ENCODE measurements at regions not wholly inside any gene's neighbourhood (a gene's known extent, or its start where the extent isn't known, plus 50 kb on each side); places are given as distances from the start of the nearest gene placed in this dataset.
"Not testable (repeated sequence)": the region's sequence is repeated elsewhere in the genome, so short reads cannot be mapped to it uniquely, and the experiment has no call there.

DNA sequence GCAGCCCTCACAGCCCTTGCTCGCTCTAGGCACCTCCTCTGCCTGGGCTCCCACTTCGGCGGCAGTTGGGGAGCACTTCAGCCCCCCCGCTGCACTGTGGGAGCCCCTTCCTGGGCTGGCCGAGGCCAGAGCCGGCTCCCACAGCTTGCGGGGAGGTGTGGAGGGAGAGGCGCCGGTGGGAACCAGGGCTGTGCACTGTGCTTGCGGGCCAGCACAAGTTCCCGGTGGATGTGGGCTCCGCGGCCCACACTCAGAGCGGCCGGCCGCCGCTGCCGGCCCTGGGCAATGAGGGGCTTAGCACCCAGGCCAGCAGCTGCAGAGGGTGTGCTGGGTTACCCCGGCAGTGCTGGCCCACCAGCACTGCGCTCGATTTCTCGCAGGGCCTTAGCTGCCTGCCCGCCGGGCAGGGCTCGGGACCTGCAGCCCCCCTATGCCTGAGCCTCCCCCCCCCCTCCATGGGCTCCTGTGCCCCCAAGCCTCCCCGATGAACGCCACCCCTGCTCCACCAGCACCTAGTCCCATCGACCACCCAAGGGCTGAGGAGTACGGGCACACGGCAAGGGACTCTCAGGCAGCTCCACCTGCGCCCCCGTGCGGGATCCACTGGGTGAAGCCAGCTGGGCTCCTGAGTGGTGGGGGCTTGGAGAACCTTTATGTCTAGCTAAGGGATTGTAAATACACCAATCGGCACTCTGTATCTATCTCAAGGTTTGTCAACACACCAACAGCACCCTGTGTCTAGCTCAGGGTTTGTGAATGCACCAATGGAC lies 224.8 kb downstream of the ZNF608 start:
- DNase-seq (ENCODE audit: low read depth in 4 of 4, low spot score in 3 of 4) = no peak

DNA sequence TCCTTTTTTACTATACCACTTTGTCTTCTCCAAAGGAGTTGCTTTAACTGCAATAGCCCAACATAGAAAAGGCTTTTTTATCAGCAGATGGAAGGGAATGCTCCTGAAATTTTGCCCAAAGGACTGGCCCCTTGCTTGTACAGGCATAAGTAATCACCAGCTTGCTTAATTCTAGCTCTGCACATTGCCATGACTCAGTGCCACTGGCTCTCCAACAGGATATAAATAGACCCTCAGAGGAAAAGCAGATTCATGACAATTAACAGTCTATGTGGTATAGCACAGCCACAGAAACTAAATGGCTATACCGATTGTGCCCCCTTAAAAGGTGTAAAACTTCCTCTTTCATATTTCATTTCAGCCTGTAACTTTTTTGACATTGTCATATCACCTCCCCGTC lies 227.0 kb downstream of the ZNF608 start:
- no peak for DNase-seq (ENCODE audit: low read depth in 4 of 4, low spot score in 3 of 4)

GRCh38 chr5:124516567-124516966 lies 229.9 kb downstream of the ZNF608 start:
- no peak for DNase-seq (ENCODE audit: low read depth in 4 of 4, low spot score in 3 of 4)

DNA sequence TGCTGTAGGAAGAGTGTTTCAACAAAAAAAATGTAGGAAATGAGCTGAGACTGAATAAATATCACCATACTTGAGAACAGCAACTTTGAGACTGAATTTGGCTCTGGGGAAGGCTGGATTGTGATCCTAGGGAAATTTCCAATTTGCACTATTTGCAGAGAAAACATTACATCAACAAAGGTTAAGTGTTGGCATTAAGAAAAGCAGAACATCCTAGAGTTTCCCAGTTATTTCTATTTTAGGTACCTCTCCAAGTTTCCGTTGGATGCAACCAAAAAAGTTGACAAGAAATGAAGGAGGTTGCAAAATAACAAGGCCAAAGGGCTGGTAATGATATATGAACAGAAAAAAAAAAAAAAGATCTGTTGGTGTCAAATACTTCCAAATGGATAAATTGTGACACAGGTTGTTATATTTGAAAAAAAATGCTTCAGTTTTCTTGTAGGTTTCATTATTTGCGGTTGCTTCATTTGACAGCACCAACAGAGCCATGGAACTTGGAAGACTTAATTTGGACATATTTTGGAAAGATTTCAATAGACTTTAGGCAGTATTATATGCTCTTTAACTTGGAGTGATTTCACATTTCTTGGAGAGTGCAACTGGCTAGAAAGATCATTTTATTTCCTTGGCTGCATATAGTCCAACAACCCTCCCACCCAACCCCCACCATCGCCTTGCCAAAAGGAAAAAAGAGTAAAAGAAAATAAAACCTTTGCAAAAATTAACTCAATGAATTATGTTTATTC lies 230.8 kb downstream of the ZNF608 start:
- DNase-seq (ENCODE audit: low read depth in 4 of 4, low spot score in 3 of 4) = no peak

DNA sequence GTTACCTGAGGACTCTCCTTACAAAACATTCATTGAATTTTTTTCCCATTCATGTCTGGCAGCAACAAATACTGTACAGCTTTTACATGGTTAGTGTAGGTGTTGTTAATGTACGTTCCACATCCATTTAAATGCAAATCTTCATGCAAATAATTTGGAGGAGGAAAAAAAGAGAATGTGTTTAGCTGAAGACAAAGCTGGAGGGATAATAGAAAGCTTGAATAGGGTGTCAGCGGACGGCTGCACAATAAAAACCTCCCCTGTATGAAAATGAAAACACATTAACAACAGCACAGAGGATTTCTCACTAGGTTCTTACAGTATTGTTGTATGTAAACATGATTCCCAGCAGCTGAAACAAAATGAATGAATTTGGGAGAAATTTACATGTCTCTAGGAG lies 231.5 kb downstream of the ZNF608 start:
- DNase-seq (ENCODE audit: low read depth in 4 of 4, low spot score in 3 of 4) = no peak

- DNase-seq (ENCODE audit: low read depth in 4 of 4, low spot score in 3 of 4) = no peak
Measured at GRCh38 chr5:124512952-124513632, 233.3 kb downstream of the ZNF608 start.

DNA sequence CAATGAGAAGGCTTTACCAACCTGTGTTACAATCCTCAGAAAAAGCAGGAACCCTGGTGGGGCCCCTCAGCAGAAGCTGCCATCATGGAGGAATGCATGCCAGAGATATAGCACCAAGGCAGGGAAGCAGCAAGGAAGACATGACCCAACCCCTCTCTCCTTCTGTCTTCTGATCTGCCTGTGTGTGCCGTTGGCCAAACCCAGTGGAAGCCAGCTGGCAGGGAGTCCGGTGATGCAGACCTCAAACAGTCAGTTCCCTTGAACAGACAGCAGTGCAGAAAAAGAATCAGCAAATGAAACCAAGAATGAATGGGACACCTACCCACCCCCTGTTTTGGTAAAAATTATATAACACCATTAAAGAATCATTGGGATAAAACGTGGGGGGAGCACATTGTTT lies 234.2 kb downstream of the ZNF608 start:
- DNase-seq (ENCODE audit: low read depth in 4 of 4, low spot score in 3 of 4) = no peak

GRCh38 chr5:124511791-124512190 lies 234.6 kb downstream of the ZNF608 start:
- no peak for DNase-seq (ENCODE audit: low read depth in 4 of 4, low spot score in 3 of 4)

DNA sequence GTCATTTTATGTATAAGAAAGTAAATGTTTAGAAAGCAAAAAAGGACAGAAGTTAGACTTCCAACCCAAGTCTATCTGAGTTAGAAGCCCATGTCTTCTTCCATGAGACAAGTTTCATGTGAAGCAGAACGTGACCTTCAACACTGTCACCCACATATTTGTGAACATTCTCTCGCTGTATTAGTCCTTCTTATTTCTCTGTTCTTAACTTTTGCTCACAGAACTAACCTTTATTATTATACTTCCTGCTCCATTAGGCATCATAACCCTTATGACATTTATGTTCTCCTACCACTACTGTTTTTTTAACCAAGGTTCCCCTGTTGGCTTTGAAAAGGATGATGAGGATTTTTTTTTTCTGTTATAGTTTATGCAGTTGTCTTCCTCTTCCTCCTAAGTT lies 238.8 kb downstream of the ZNF608 start:
- no peak for DNase-seq (ENCODE audit: low read depth in 4 of 4, low spot score in 3 of 4)

DNA sequence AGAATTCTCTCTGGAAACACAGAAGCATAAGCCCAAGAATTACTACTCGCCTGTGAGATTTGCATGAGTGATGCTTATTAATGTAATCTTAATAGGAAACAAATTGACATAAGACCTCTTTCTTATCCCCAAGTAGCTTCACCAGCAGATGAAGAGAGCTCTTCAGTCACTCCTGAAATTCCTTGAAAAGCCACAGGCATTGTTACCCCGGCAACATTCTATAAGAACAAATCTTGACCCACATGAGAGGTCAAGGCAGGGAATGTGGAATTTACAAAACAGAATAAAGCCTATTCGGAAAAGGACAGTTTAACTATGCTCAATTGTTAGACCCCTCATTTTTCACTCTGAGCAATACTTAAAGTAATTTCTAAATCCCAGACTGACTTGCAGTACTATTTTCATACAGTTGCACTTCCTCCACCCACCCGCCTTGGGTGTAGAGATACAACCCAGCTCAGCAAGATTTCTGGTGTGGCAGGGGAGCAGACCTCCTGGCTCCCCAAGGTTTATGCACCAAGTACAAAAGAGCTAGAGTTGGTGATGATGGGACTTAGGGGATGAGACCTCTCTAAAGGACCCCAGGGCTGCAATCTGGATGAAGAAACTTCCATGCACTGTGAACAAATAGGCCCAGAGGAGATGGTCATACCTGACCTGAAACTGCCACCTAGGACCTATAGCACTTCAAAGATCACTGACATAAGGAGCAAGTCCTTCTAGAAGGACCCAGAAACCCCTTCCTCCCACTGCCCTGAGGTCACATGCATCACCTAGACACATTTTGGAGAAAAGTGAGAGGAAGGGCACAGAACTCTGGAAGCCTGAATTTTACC lies 242.1 kb downstream of the ZNF608 start:
- no peak for DNase-seq (ENCODE audit: low read depth in 4 of 4, low spot score in 3 of 4)

DNA sequence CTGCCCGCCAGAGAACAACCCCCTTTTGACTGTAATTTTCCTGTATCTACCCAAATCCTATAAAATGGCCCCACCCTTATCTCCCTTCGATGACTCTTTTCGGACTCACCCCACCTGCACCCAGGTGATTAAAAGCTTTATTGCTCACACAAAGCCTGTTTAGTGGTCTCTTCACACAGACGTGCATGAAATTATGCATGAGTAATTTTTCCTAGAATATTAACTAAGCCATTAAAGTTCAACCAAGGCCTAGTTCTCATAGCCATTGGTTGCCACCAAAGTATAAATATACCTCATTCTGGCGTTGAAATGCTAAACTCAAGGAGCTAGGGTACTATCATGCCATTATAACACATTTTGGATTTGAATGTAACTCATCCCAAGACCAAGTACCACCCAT lies 243.9 kb downstream of the ZNF608 start:
- DNase-seq (ENCODE audit: low read depth in 4 of 4, low spot score in 3 of 4) = no peak

DNA sequence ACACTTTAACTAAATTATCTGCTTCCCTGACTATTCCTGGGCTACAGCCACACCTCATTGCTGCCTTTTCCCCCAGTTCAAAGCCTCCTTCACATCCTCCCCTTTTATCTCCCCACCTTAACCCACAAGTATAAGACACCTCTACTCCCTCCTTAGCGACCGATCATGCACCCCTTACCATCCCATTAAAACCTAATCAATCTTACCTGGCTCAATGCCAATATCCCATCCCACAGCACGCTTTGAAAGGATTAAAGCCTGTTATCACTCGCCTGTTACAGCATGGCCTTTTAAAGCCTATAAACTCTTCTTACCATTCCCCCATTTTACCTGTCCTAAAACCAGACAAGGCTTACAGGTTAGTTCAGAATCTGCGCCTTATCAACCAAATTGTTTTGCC lies 246.6 kb downstream of the ZNF608 start:
- DNase-seq (ENCODE audit: low read depth in 4 of 4, low spot score in 3 of 4) = not testable (repeated sequence)

DNA sequence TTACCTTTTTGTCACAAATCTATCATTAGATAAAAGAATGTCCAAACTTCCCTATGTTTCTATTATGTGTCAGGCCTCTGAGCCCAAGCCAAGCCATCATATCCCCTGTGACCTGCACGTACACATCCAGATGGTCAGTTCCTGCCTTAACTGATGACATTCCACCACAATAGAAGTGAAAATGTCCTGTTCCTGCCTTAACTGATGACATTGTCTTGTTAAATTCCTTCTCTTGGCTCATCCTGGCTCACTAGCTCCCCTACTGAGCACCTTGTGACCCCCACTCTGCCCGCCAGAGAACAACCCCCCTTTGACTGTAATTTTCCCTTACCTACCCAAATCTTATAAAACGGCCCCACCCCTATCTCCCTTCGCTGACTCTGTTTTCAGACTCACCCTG lies 249.5 kb downstream of the ZNF608 start:
- DNase-seq (ENCODE audit: low read depth in 4 of 4, low spot score in 3 of 4) = not testable (repeated sequence)

DNA sequence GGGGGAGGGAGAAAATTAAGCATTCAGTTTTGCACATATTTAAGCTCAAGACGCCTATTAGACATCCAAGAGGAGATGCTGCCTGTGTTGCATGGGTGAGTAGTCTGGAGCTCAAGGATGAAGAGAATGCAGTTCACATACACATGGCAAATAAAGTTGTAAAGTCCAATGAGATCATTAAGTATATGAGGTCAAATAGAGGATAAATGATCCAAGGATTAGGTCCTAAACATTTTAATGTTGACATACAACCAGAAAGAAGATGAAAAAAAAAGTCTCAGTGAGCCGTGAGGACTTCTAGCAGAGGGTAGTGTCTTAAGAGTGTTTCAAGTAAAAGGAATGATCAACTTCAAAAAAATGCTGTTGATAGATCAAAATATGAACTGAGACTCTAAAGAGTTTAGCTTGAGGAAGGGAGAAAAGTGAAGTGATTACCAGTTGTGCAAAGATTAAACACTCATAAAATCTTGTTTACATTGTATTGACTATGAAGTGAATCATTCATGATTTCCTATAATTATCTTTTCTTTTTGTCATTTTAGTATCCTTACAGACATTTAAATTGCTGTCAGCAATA lies 251.8 kb downstream of the ZNF608 start:
- no peak for DNase-seq (ENCODE audit: low read depth in 4 of 4, low spot score in 3 of 4)

- DNase-seq (ENCODE audit: low read depth in 4 of 4, low spot score in 3 of 4) = no peak
Measured at GRCh38 chr5:124492444-124493224, 253.8 kb downstream of the ZNF608 start.

DNA sequence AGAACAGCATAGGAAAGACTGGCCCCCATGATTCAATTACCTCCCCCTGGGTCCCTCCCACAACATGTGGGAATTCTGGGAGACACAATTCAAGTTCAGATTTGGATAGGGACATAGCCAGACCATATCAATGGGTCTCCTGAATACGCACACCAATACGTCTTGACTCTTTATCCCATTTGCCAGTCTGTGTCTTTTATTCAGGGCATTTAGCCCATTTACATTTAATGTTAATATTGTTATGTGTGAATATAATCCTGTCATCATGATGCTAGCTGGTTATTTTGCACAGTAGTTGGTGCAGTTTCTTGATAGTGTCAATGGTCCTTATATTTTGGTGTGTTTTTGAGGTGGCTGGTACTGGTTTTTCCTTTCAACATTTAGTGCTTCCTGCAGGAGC lies 256.1 kb downstream of the ZNF608 start:
- not testable (repeated sequence) for DNase-seq (ENCODE audit: low read depth in 4 of 4, low spot score in 3 of 4)

GRCh38 chr5:124481419-124481818 lies 265.0 kb downstream of the ZNF608 start:
- DNase-seq (ENCODE audit: low read depth in 4 of 4, low spot score in 3 of 4) = no peak

DNA sequence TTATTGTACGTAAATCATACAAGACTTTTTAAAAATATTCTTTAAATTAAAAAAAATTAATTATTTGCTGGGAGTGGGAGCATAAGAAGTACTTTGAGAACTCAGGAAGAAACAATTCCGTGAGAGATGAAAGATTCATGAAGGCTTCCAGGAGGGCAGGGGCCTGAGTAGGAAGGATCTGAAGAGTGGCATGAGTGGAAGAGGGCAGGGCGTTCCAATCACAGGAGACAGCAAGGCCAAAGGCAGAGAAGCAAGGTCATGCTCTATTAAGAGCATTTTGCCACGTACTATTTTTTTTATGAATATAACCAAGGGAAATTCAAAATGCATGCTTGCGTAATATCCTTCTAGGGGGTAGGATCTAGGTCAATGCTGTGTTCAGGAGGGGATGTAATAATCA lies 265.5 kb downstream of the ZNF608 start:
- no peak for DNase-seq (ENCODE audit: low read depth in 4 of 4, low spot score in 3 of 4)

DNA sequence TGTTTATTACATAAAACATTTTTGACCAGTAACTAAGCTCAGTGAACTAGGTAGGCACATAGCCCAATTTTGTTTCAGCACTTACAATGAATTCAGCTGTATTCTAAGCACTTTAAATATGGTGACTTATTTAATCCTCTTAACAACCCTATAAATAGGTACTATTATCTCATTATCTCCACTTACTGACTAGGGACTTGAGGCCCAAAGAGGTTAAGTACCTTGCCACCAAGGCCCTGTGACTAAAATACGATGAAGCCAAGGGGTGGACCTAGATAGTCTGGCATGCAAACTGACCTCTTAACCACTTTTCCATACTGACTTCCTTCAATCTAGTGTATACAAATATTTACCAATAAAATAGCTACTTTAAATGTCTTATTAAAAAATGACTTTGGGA lies 266.4 kb downstream of the ZNF608 start:
- no peak for DNase-seq (ENCODE audit: low read depth in 4 of 4, low spot score in 3 of 4)

GRCh38 chr5:124478264-124478663 lies 268.2 kb downstream of the ZNF608 start:
- DNase-seq (ENCODE audit: low read depth in 4 of 4, low spot score in 3 of 4) = no peak

Measured in right renal pelvis (tissue), 4 donors.